DMS 273 (cell line): ENCODE measurements at regions not wholly inside any gene's neighbourhood (a gene's known extent, or its start where the extent isn't known, plus 50 kb on each side); places are given as distances from the start of the nearest gene placed in this dataset.

Experiments
- DNase-seq: peaks from one replicate; lab custom pipeline; 2025; ENCODE audit not compliant: unreplicated experiment; lab: John Stamatoyannopoulos, UW

- no peak for DNase-seq
These were observed 110.1 kb downstream of the SNX5 start for GRCh38 chr20:17858450-17859001.

DNA sequence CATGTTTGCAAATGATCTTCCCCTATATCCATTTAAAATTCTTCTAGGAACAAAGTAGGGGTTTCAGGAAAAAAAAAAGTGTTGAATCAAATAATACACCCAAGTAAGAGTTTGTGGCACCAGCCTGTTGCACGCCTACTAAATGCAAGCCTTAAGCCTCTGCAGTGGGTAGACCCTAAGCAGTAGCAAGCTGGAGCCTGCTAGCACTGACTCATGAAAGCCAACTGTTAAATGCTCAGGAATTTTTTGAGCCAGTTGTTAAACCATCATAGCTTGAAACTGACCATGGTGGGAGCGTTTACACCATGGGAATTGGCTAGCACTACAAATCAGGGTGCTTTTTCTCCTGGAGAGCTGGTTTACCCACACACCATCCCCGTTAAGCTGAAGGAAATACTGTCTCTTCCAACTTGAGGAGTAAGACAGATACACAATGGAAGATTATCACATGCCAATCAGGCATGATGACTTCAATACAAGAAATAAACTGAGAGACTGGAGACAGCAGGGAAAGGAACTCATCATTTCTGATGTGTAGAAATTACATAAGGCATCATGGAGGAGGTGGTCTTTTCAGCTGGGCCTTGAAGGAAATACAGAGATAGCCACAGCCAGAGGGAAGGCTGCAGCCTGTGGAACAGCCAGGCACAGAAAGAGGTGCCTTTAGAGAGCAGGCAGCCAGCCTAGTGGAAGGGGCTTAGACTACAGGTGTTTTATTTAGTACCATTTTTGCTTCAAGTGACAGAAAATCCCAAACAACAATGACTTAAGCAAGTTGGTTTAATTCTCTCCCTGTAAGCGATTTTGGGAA is 110.8 kb downstream of the SNX5 start:
- no peak for DNase-seq

DNA sequence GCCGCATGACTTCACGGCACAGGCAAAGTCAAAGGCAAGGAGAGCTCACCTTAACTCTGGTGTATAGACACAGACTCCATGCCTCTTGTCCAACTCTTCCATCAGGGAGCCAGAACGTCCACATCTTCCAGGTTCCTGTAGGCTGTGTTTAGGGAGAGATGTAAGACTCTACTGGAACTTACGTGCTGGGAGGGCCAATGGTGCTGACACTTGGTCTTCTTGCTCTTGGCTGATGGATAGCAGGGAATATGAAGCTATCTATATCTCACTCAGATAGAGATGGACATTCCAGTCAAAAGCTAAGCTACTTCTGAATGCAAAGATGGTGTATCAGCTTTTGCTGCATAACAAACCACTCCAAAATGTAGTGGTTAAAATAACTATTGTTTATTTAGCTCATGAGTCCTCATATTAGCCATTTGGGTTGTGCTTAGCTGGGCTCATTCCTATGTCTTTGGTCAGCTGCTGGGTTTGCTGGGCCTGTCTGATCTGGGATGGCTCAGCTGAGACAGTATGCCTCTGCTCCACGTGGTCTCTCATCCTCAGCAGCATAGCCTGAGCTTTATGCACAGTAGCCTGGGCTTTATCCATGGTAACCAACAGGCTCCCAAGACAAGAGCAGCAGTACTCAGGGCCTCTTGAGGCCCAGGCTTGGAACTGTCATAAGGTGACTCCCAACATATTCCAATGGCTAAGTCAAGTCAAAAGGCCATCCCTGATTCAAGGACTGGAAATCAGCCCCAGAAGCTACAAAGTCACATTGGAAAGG is 111.6 kb downstream of the SNX5 start:
- DNase-seq = no peak

DNA sequence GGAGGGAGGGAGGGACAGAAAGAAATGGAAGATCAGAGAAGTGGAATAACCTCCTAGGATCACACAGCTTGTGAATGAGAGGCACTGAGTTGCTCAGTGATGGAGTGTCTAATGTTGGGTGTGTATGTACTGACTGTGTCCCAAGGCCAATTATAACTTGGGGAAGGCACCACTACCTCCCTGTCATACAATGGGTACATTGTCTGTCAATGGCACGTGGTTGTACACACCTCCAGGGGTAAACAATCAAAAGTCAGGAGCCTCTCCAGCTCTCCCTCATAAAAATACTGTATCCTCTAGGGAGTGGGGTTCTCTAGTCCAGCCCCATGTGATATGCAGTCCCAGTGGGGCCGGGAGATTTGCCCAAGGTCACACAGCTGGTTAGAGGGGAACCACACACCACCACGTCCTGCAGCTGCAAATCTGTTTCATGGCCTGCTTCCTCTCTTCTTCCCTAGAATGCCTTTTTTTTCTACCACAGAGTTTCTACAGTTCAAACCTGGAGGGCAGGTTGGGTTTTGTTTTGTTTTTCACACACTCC is 112.5 kb downstream of the SNX5 start:
- no peak for DNase-seq

GRCh38 chr20:17854307-17854903 is 114.2 kb downstream of the SNX5 start:
- DNase-seq = peak; percentile 66

DNA sequence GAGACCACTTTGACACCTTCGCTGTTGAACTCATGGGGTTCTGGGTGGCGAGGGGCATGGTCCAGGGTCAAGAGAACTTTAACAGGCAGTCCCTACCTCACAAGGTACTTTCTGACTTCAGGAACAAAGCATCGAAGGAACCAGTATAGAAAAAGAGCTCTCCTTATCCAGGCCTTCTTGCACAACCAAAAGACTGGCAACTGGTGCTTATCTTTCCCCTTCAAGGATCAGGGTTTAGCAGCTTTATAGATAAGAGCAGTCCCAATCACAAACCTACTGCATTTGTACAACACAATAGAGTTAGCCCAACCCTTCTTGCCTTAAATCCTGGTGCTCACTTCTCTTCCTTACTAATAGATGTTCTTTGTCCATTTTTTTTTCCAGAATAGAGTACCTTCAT is 116.3 kb downstream of the SNX5 start:
- no peak for DNase-seq

DNA sequence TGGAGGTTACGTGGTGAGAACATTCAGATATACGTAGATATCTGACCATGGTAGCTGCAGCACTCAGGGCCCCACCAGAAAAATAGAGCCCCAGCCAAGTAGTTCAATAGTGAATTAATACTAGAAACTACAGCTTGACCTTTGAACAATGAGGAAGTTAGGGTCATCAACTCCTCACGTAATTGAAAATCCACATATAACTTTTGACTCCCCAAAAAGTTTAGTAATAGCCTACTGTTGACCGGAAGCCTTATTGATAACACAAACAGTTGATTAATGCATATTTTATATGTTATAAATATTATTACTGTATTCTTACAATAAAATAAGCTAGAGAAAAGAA is 117.9 kb downstream of the SNX5 start:
- no peak for DNase-seq

DNA sequence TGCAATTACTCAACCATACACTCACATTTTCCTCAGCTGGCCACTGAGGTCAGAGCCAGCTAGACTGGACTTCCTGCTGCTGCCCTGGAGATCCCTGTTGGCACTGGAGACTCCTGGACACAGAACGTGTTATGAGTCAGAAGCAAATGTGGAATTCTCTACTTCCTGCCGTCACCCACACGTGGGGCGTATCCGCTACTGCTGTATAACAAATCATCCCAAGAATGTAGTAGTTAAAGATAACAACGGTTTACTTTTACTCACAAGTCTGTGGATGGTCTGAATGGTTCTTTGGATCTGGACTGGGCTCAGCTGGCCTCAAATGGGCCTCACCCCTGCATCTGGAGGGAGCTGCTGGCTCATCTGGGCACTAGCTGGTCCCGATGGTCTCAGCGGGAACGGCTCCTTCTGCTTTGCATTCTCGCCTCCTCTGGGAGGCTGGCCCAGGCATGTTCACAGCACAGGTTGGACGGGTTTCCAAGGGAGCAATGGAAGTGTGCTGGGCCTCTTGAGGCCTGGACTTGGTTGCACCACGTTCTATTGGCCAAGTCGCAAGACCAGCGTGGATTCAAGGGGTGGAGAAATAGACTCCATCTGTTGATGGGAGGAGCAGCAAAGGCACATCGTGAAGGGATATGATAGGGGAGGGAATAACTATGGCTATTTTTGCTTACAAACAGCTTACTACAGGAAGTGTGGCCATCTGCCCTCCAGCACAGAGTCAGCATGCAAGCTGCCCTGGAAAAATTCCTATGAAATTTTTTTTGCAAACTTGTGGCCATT is 118.5 kb downstream of the SNX5 start:
- DNase-seq = peak; percentile 85

- no peak for DNase-seq
These were observed 119.3 kb downstream of the SNX5 start for GRCh38 chr20:17849138-17849900.

DNA sequence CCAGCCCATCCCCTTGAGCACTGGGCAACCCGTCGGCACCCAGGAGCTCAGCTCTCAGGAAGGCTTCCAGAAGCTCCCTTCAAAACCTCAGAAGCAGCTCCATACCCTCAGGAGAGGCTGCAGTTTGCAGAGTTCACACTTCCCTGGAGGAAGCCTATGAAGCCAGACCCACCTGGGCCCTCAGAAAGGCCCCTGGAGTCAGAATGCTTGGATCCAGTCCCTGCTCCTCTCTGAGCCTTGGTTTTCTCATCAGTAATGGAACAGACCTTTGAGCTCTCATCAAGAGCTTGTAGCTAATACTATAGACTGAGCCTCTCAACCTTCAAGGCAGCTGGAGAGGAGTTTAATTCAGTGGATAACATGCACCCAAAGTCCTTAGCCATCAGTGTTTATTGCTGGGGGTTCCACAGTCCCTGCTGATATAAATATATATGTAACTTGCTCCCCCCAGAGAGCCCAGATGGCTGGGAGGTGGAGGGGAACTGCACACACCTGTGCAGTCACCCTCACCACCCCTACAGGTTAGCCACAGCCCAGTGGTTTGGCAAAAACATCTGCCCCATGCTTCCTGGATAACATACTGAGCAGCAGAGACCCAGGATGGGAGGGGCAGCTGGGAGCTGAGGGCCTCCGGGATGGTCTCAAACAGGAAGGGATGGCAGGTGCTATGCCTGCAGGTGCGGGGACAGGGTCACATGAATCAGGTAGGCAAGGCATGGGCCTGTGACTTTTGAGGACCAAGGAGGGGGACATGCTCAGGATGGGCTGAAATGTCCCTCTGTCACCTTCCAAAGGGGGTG is 120.1 kb downstream of the SNX5 start:
- no peak for DNase-seq

GRCh38 chr20:17845701-17846475 is 122.7 kb downstream of the SNX5 start:
- no peak for DNase-seq

DNA sequence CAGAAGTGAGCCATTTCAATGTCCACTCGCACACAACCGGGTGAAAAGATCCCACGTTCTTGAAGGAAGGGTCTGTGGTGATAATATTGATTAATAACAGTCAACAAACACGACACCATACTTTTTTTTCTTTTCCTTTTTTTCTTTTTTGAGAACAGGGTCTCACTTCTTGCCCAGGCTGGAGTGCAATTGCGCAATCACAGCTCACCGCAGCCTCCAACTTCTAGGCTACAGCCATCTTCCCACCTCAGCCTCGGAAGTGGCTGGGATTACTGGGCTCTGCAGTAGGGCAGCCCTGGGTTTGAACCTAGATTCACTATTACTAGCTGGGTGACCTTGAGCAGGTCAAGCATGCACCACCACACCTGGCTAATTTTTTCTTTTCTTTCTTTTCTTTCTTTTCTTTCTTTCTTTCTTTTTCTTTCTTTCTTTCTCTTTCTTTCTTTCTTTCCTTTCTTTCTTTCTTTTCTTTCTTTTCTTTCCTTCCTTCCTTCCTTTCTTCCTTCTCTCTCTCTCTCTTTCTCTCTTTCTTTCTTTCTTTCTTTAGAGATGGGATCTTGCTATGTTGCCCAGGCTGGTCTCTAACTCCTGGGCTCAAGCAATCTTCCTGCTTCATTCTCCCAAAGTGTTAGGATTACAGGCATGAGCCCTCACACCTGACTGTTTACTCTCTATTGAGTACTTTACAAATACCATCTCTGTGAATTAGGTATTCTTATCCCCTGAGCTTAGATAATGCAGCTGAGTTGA is 123.9 kb downstream of the SNX5 start:
- DNase-seq = no peak

DNA sequence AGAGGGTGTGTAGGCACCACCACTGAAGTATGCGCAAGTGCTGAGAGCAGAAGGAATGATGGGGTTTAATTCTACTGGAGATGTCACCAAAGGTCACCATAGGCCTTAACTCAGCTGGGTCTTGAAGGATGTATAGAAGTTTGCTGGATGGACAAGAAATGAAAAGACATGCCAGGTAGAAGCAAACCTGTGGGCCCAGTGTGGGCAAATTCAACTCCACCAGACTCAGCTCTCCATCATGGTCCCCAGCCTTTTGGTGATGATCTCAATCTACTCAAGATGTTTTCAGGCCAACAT is 124.5 kb downstream of the SNX5 start:
- no peak for DNase-seq

DNA sequence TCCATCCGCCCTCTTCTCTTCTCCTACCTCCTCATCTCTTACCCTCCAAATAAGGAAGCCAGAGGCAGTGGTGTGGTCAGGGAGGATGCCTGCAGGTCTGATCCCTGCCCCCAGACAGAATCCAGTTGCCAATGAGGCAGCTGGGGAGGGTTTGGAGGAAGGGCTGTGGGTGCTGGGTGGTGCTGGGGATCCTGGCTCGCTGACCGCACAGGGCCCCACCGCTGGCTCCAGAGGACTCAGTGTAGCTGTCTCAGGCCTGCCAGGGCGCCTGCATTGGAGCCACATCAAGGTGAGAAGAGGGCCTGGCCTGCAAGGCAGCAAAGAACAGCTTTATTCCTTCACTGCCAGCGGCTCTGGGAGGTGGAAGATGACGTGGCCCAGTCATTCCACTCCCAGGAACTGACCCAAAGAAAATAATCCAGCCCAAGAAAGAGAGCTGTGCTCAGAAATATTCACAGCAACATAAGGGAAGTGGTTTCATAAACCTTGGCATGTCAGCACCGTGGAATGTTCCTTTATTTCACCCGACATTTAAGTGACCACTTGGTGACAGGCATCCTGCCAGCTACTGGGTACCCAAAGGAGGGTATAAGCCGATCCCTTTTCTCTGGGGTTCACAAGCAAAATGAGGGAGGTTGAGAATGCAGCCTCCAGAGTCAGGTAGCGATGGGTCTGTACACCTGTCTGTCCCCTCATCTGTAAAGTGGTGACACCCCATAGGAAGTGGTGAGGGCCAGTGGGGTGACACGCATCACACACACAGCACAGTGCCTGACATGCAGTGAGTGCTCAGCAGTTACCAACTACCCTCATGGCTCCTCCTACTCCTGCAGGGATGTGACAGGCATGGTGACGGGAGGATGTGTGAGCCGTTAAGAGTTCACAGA is 125.1 kb downstream of the SNX5 start:
- DNase-seq = no peak

DNA sequence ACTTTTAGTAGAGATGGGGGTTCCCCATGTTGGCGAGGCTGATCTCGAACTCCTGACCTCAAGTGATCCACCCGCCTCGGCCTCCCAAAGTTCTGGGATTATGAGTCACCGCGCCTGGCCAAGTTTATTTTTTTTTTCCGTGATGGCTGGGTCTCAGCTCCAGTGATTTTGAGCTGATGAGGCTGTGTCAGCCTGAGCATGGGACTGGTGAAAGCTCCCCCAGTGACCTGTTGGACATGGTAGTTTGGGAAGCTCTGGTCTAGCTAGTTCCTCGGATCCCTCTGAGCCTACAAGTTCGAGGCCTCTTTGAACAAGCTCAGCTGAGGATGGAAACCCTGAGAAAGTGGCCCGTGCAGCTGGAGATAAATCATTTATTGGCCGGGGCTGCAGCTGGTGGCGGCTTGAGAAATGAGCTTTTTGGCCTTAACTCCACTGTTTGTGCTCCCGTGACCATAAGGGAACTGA is 126.8 kb downstream of the SNX5 start:
- no peak for DNase-seq

DNA sequence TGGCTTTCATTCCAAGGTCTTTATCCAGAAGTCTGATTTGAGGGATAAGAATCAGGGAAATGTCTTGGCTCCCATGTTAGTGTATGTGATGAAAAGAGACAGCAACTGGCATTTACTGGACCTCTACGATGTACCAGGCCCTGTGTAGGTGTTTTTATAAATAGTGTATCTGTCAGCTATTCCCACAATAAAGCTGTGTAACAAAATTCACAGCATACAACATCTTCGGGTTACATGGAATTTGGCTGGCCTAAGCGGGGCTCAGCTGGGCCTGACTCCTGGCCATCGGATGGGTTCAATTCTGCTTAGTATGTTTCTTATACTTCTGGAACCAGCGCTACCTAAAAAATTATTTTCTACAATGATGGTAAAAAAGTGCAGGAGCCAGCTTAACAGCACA is 128.2 kb downstream of the SNX5 start:
- no peak for DNase-seq

- no peak for DNase-seq
These were observed 129.7 kb downstream of the SNX5 start for GRCh38 chr20:17838921-17839320.
